HFFc6 (cell line): ENCODE measurements at regions not wholly inside any gene's neighbourhood (a gene's known extent, or its start where the extent isn't known, plus 50 kb on each side); places are given as distances from the start of the nearest gene placed in this dataset.

Source experiments
- DNase-seq: peaks from one replicate; pipeline ENCODE4 v3.0.0-alpha.2; 2018
- H3K27ac Mint-ChIP-seq: 2 replicates; pipeline ENCODE4 v1.8.0; 2020; ENCODE audit warnings: mild to moderate bottlenecking, mixed read lengths
- H3K27me3 Mint-ChIP-seq: 2 replicates; pipeline ENCODE4 v1.8.0; 2021; ENCODE audit warnings: mild to moderate bottlenecking, moderate library complexity, mixed read lengths; ENCODE audit not compliant: insufficient read depth
- H3K36me3 Mint-ChIP-seq: 2 replicates; pipeline ENCODE4 v1.8.0; 2021; ENCODE audit warnings: low read depth, mixed read lengths
- H3K4me1 Mint-ChIP-seq: 2 replicates; pipeline ENCODE4 v1.8.0; 2020; ENCODE audit warnings: low read depth, mixed read lengths
- H3K4me3 Mint-ChIP-seq: 2 replicates; pipeline ENCODE4 v1.8.0; 2020; ENCODE audit warnings: mild to moderate bottlenecking, moderate library complexity, mixed read lengths
- H3K9me3 Mint-ChIP-seq: 2 replicates; pipeline ENCODE4 v1.8.0; 2020; ENCODE audit warnings: mild to moderate bottlenecking, mixed read lengths
- TF ChIP-seq, protein P1 (sequence below): fragments of 200-600 bp; sonication (generic); IDR thresholded peaks from 2 replicates; pipeline ENCODE4 v1.5.0; 2021; ENCODE audit warnings: antibody characterized with exemption, mild to moderate bottlenecking

DNA sequence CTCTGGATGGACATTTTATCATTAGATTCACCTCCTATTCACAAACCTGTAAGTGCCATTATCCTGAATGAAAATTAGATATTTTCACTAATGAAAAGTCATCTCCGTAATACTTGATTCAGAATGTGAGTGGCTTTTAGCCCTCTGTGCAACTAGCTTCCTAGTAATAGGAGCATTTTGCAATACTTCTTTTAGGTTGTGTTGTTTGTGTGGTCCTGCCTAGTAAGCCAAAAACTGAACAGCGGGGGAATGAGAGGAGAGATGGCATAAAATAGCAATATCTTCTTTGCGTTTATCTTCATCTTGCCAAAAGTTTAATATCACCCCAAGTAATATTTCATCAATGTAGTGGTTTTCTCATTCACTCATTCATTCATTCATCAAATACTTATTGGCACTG lies 507.5 kb upstream of the CELF2 start:
- Mint-ChIP-seq H3K36me3 (no peaks in the 10 kb centered on the region), H3K9me3 (peaks cover 52% of the 10 kb centered on the region), H3K27me3 (no peaks in the 10 kb centered on the region), H3K27ac (no peak overlapping the region), H3K4me1 (no peaks in the 10 kb centered on the region), H3K4me3 (no peak overlapping the region)
- TF ChIP-seq, protein P1, sequence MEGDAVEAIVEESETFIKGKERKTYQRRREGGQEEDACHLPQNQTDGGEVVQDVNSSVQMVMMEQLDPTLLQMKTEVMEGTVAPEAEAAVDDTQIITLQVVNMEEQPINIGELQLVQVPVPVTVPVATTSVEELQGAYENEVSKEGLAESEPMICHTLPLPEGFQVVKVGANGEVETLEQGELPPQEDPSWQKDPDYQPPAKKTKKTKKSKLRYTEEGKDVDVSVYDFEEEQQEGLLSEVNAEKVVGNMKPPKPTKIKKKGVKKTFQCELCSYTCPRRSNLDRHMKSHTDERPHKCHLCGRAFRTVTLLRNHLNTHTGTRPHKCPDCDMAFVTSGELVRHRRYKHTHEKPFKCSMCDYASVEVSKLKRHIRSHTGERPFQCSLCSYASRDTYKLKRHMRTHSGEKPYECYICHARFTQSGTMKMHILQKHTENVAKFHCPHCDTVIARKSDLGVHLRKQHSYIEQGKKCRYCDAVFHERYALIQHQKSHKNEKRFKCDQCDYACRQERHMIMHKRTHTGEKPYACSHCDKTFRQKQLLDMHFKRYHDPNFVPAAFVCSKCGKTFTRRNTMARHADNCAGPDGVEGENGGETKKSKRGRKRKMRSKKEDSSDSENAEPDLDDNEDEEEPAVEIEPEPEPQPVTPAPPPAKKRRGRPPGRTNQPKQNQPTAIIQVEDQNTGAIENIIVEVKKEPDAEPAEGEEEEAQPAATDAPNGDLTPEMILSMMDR = no peak
- DNase-seq = no peak

DNA sequence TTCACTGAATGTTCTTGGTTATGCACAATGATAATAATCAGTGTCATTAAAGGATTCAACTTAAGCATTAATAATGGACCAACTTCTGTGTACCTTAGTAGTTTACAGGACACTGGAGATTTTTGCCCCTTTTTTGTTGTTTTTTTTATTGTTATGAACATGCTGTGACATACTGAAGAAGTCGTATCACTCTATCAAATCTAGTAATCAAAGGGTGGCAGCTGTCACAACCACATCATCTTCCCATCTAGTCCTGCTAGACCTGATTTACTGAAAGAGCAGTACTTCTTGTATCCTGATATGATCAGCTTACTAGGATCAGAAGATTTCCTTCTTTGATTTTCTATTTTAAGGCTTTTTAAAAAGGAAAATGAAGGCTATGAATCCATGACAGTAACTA lies 504.6 kb upstream of the CELF2 start:
- no peaks in the 10 kb centered on the region for H3K4me1 Mint-ChIP-seq
- H3K27ac Mint-ChIP-seq = no peak overlapping the region
- TF ChIP-seq, protein P1 = no peak
- peaks cover 42% of the 10 kb centered on the region for H3K9me3 Mint-ChIP-seq
- H3K27me3 Mint-ChIP-seq = no peaks in the 10 kb centered on the region
- no peak overlapping the region for H3K4me3 Mint-ChIP-seq
- no peak for DNase-seq
- H3K36me3 Mint-ChIP-seq = no peaks in the 10 kb centered on the region

DNA sequence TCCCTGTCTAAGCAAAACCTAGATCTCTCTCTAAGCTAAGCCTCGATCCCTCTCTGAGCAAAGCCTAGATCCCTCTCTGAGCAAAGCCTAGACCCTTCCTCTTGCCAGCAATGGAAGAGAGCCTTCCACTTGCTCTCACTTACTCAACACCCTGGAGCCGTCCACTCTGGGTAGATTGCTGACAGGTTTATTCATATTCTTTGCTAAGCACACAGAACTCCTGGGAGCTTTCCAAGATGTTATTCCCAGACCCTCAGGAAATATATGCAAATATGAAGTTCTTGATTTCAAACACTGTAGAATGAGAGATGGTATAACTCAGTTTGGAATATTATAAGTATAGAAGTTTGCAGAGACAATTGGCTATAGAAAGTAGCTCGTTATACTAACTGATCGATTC lies 503.8 kb upstream of the CELF2 start:
- no peaks in the 10 kb centered on the region for H3K4me1 Mint-ChIP-seq
- H3K27ac Mint-ChIP-seq = no peak overlapping the region
- no peaks in the 10 kb centered on the region for H3K36me3 Mint-ChIP-seq

DNA sequence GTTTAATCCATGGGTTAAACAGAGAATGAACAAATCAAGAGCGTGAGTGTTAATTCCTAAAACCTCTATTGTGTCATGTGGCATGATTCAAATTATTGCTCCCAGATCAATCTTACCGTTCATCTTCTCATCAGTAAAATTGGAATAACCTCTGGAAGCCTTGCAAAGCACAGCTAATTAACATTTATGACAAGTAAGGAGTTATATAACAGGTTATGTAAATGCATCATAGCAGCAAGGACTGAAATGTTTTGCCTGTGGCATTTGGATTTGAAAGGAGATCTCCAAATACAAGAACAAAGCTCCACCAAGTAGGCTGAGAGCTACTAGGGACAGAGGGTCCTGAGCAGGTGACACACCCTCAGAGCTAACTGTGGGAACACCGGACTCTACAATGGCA lies 502.9 kb upstream of the CELF2 start:
- TF ChIP-seq, protein P1 = no peak
- no peak for DNase-seq
- Mint-ChIP-seq H3K4me3 (no peak overlapping the region), H3K36me3 (no peaks in the 10 kb centered on the region), H3K27ac (no peak overlapping the region), H3K27me3 (no peaks in the 10 kb centered on the region), H3K4me1 (no peaks in the 10 kb centered on the region), H3K9me3 (peaks cover 36% of the 10 kb centered on the region)

More for the DNA sequence above, 503.8 kb upstream of the CELF2 start:
- Mint-ChIP-seq H3K4me3 (no peak overlapping the region), H3K27me3 (no peaks in the 10 kb centered on the region), H3K9me3 (peaks cover 36% of the 10 kb centered on the region)
- DNase-seq = no peak
- TF ChIP-seq, protein P1 = no peak

DNA sequence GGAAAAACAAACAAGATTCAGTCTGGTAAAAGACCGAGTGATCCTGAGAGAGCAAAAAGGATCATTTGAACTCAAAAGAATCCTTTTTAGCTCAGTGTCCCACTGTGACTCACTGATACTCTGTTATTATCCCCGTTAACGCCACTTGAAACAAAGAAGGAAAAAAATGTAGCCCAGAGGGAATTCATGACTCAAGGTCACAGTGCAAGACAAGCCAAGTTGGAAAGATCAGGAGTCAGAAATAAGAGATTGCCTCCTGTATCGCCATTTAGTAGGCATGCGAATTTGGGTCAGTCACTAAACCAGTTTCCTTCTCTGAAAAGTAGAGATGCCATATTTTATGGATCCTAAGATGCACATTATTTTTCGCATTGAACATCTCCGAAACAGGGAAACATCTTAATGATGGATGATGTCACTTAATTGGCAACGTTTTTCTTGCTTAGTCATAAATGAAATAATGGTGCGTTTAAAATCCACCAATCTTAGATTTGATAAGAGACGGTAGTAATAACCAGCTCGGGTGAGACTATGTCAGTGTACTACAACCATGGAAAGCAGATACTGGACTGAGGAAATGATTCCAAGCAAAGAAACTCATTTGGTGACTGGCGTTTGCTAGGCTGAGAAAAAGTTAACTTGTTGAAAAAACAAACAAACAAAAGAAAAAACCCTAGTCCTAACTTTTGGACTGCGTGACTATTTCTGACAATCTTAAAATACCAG lies 502.0 kb upstream of the CELF2 start:
- Mint-ChIP-seq H3K27ac (no peak overlapping the region), H3K27me3 (no peaks in the 10 kb centered on the region), H3K4me1 (no peaks in the 10 kb centered on the region), H3K36me3 (no peaks in the 10 kb centered on the region), H3K4me3 (no peak overlapping the region), H3K9me3 (peaks cover 33% of the 10 kb centered on the region)
- TF ChIP-seq, protein P1 = no peak
- DNase-seq = no peak
